ENCODE measurements at regions not wholly inside any gene's neighbourhood (a gene's known extent, or its start where the extent isn't known, plus 50 kb on each side); places are given as distances from the start of the nearest gene placed in this dataset.

GRCh38 chr11:34816698-34817213 is 99.4 kb downstream of the APIP start:
- TF ChIP-seq CTCF (IDR thresholded peaks at IDR 0.05) (no peak), EP300 (IDR thresholded peaks at IDR 0.05) (no peak), POLR2A (IDR thresholded peaks at IDR 0.05) (no peak)
- H3K9me3 ChIP-seq: peaks cover 0 to 19% (median 3%) of the 10 kb centered on the region in 4 donors
- no peaks in the 10 kb centered on the region for H3K4me1 ChIP-seq
- no peaks in the 10 kb centered on the region for H3K27me3 ChIP-seq
- 84 to 88% methylated on average over 4 of the region's 4 CpGs for WGBS, 2 donors
- no peak for DNase-seq (ENCODE audit: low spot score in 2 of 2)
- no peaks in the 10 kb centered on the region for H3K36me3 ChIP-seq
- no peak overlapping the region for H3K4me3 ChIP-seq
- no peak overlapping the region for H3K27ac ChIP-seq

- no peaks in the 10 kb centered on the region for H3K4me1 ChIP-seq
- no peak for DNase-seq (ENCODE audit: low spot score in 2 of 2)
- no peaks in the 10 kb centered on the region for H3K36me3 ChIP-seq
- peaks cover 0 to 19% (median 3%) of the 10 kb centered on the region in 4 donors for H3K9me3 ChIP-seq
- H3K27ac ChIP-seq: no peak overlapping the region
- 78 to 82% methylated on average over 1 of the region's 1 CpG for WGBS, 2 donors
- H3K4me3 ChIP-seq: no peak overlapping the region
- TF ChIP-seq EP300 (IDR thresholded peaks at IDR 0.05) (no peak), CTCF (IDR thresholded peaks at IDR 0.05) (no peak), POLR2A (IDR thresholded peaks at IDR 0.05) (no peak)
- no peaks in the 10 kb centered on the region for H3K27me3 ChIP-seq
Observed at GRCh38 chr11:34812905-34813576, 103.1 kb downstream of the APIP start.

DNA sequence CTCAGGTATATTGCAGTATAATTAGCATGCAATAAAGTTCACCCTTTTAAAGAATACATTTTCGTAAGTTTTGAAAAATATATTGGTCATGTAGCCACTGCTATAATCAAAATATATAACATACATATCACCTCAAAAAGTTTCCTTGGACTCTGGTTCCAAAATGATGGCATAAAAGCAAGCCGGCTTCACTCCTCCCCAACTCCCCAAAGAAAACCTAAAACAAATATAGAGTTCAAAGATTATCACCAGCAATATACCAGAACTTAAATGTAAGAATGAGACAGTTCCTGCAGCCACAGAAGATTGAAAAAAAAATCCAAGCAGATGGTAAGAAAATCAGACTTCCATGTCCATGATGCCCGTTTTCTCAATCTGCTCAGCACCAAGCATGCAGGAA is 104.3 kb downstream of the APIP start:
- H3K4me3 ChIP-seq: no peak overlapping the region
- no peak for DNase-seq (ENCODE audit: low spot score in 2 of 2)
- WGBS, 2 donors: 77 to 90% methylated on average over 3 of the region's 3 CpGs
- H3K36me3 ChIP-seq: no peaks in the 10 kb centered on the region
- H3K27ac ChIP-seq: no peak overlapping the region
- peaks cover 0 to 19% (median 3%) of the 10 kb centered on the region in 4 donors for H3K9me3 ChIP-seq
- no peaks in the 10 kb centered on the region for H3K4me1 ChIP-seq
- H3K27me3 ChIP-seq: no peaks in the 10 kb centered on the region
- TF ChIP-seq CTCF (IDR thresholded peaks at IDR 0.05): no peak
- TF ChIP-seq EP300 (IDR thresholded peaks at IDR 0.05): no peak
- no peak for TF ChIP-seq POLR2A (IDR thresholded peaks at IDR 0.05)

GRCh38 chr11:34810107-34810562 is 106.0 kb downstream of the APIP start:
- DNase-seq (ENCODE audit: low spot score in 2 of 2): no peak
- Histone ChIP-seq H3K27ac (no peak overlapping the region), H3K4me3 (no peak overlapping the region), H3K9me3 (peaks cover 0 to 19% (median 3%) of the 10 kb centered on the region in 4 donors), H3K27me3 (no peaks in the 10 kb centered on the region), H3K36me3 (no peaks in the 10 kb centered on the region), H3K4me1 (no peaks in the 10 kb centered on the region)
- WGBS, 2 donors: 94% methylated on average over 2 of the region's 2 CpGs
- no peak for TF ChIP-seq POLR2A (IDR thresholded peaks at IDR 0.05)
- TF ChIP-seq EP300 (IDR thresholded peaks at IDR 0.05): no peak
- no peak for TF ChIP-seq CTCF (IDR thresholded peaks at IDR 0.05)
